HEK293 (cell line): ENCODE measurements at regions not wholly inside any gene's neighbourhood (a gene's known extent, or its start where the extent isn't known, plus 50 kb on each side); places are given as distances from the start of the nearest gene placed in this dataset.

Experiments used
- CTCF ChIA-PET: fragments of 350-600 bp; formaldehyde crosslinking; extraction: SDS; loops from one replicate; lab custom pipeline; 2021; ENCODE audit warnings: antibody characterized with exemption; lab: Yijun Ruan, JAX
- POLR2A ChIA-PET: fragments of 300-600 bp; formaldehyde crosslinking; extraction: SDS; loops from one replicate; lab custom pipeline; 2020; ENCODE audit warnings: antibody characterized with exemption, inconsistent platforms; lab: Yijun Ruan, JAX
- H3K27ac ChIP-seq: fragments of 200-500 bp; sonication (Bioruptor generic); 2 replicates; pipeline ENCODE4 v1.5.1; 2014; ENCODE audit warnings: low read depth, low read length, control low read depth, inconsistent platforms; ENCODE audit errors: extremely low read depth
- H3K36me3 ChIP-seq, 2 experiments: fragments of 200-500 bp in 1 of 2; sonication (Bioruptor generic) in 1 of 2; 1 replicate in 1 of 2; 2 replicates in 1 of 2; pipeline ENCODE4 v1.5.1; 2014 to 2017; ENCODE audit warnings: inconsistent platforms in 2 of 2, low read length in 2 of 2; ENCODE audit not compliant: control insufficient read depth in 2 of 2, insufficient read depth in 1 of 2
- H3K4me1 ChIP-seq: fragments of 200-500 bp; sonication (Bioruptor generic); 2 replicates; pipeline ENCODE4 v1.5.1; 2014; ENCODE audit warnings: mild to moderate bottlenecking, low read length, inconsistent platforms; ENCODE audit not compliant: control insufficient read depth, insufficient read depth
- H3K4me3 ChIP-seq: 2 replicates; pipeline ENCODE4 v1.5.1; 2011; ENCODE audit warnings: low read depth, mild to moderate bottlenecking, control low read depth, low read length, moderate library complexity
- H3K9me3 ChIP-seq: fragments of 200-500 bp; sonication (Bioruptor generic); 2 replicates; pipeline ENCODE4 v1.5.1; 2014; ENCODE audit warnings: low read depth, low read length, inconsistent platforms; ENCODE audit not compliant: control insufficient read depth, insufficient read depth
- BCL11B ChIP-seq: fragments of 450-650 bp; formaldehyde crosslinking; IDR thresholded peaks from 2 replicates; pipeline ENCODE4 v1.5.1; 2016; ENCODE audit warnings: low read depth, missing biosample characterization, missing genetic modification characterization
- KLF1 ChIP-seq: fragments of 450-650 bp; formaldehyde crosslinking; IDR thresholded peaks from 2 replicates; pipeline ENCODE4 v1.5.1; 2016; ENCODE audit warnings: missing biosample characterization, missing genetic modification characterization
- KLF8 ChIP-seq: fragments of 450-650 bp; formaldehyde crosslinking; IDR thresholded peaks from 2 replicates; pipeline ENCODE4 v1.5.1; 2016; ENCODE audit warnings: missing biosample characterization, missing genetic modification characterization
- MEIS1 ChIP-seq: sonication (generic); formaldehyde crosslinking; IDR thresholded peaks from 2 replicates; pipeline ENCODE4 v1.8.1; 2022; ENCODE audit warnings: missing genetic modification reagents, mild to moderate bottlenecking, borderline replicate concordance
- SALL2 ChIP-seq: fragments of 450-650 bp; formaldehyde crosslinking; IDR thresholded peaks from 2 replicates; pipeline ENCODE4 v1.5.0; 2017; ENCODE audit warnings: missing biosample characterization, mild to moderate bottlenecking, missing genetic modification characterization, borderline replicate concordance
- ZBTB11 ChIP-seq: fragments of 450-650 bp; formaldehyde crosslinking; conservative IDR thresholded peaks from 2 replicates; pipeline ENCODE4 v1.5.1; 2016; ENCODE audit warnings: low read depth, missing biosample characterization, missing genetic modification characterization
- ZBTB49 ChIP-seq: fragments of 450-650 bp; formaldehyde crosslinking; IDR thresholded peaks from 2 replicates; pipeline ENCODE4 v1.5.1; 2016; ENCODE audit warnings: missing biosample characterization, missing genetic modification characterization, low read depth
- ZFP3 ChIP-seq: fragments of 450-650 bp; formaldehyde crosslinking; IDR thresholded peaks from 2 replicates; pipeline ENCODE4 v1.5.1; 2016; ENCODE audit warnings: low read depth, missing biosample characterization, missing genetic modification characterization
- ZFP41 ChIP-seq: fragments of 450-650 bp; formaldehyde crosslinking; IDR thresholded peaks from 2 replicates; pipeline ENCODE4 v1.5.1; 2016; ENCODE audit warnings: missing biosample characterization, missing genetic modification characterization, borderline replicate concordance
- ZNF114 ChIP-seq: fragments of 450-650 bp; formaldehyde crosslinking; IDR thresholded peaks from 2 replicates; pipeline ENCODE4 v1.5.0; 2017; ENCODE audit warnings: missing biosample characterization, missing genetic modification characterization
- ZNF132 ChIP-seq: fragments of 450-650 bp; formaldehyde crosslinking; IDR thresholded peaks from 2 replicates; pipeline ENCODE4 v1.5.1; 2017; ENCODE audit warnings: missing biosample characterization, missing genetic modification characterization, borderline replicate concordance
- ZNF133 ChIP-seq: fragments of 450-650 bp; formaldehyde crosslinking; IDR thresholded peaks from 2 replicates; pipeline ENCODE4 v1.5.1; 2016; ENCODE audit warnings: missing biosample characterization, missing genetic modification characterization
- ZNF184 ChIP-seq: fragments of 450-650 bp; IDR thresholded peaks from 2 replicates; pipeline ENCODE4 v1.5.1; 2018; ENCODE audit warnings: missing biosample characterization, mild to moderate bottlenecking, missing genetic modification characterization
- ZNF311 ChIP-seq: fragments of 450-650 bp; formaldehyde crosslinking; IDR thresholded peaks from 2 replicates; pipeline ENCODE4 v1.5.1; 2017; ENCODE audit warnings: missing biosample characterization, missing genetic modification characterization, borderline replicate concordance
- ZNF513 ChIP-seq: fragments of 450-650 bp; IDR thresholded peaks from 2 replicates; pipeline ENCODE4 v1.5.1; 2018; ENCODE audit warnings: missing biosample characterization, missing genetic modification characterization
- ZNF514 ChIP-seq: fragments of 450-650 bp; formaldehyde crosslinking; IDR thresholded peaks from 2 replicates; pipeline ENCODE4 v1.5.1; 2016; ENCODE audit warnings: missing biosample characterization, missing genetic modification characterization
- ZNF530 ChIP-seq: fragments of 450-650 bp; formaldehyde crosslinking; IDR thresholded peaks from 2 replicates; pipeline ENCODE4 v1.5.1; 2016; ENCODE audit warnings: low read depth, missing biosample characterization, missing genetic modification characterization
- ZNF560 ChIP-seq: fragments of 450-650 bp; formaldehyde crosslinking; IDR thresholded peaks from 2 replicates; pipeline ENCODE4 v1.5.1; 2017; ENCODE audit warnings: missing biosample characterization, missing genetic modification characterization, borderline replicate concordance
- ZNF610 ChIP-seq: fragments of 450-650 bp; formaldehyde crosslinking; IDR thresholded peaks from 2 replicates; pipeline ENCODE4 v1.5.1; 2016; ENCODE audit warnings: missing biosample characterization, missing genetic modification characterization, borderline replicate concordance
- ZNF626 ChIP-seq: fragments of 450-650 bp; sonication (Bioruptor Pico); formaldehyde crosslinking; IDR thresholded peaks from 2 replicates; pipeline ENCODE4 v1.5.1; 2018; ENCODE audit warnings: missing biosample characterization, missing genetic modification characterization, inconsistent platforms
- TF ChIP-seq, protein P1 (sequence below): fragments of 450-650 bp; formaldehyde crosslinking; IDR thresholded peaks from 2 replicates; pipeline ENCODE4 v1.5.1; 2016; ENCODE audit warnings: missing biosample characterization, missing genetic modification characterization
- TF ChIP-seq, protein P2 (sequence below): fragments of 450-650 bp; formaldehyde crosslinking; IDR thresholded peaks from 2 replicates; pipeline ENCODE4 v1.5.1; 2016; ENCODE audit warnings: missing biosample characterization, missing genetic modification characterization

DNA sequence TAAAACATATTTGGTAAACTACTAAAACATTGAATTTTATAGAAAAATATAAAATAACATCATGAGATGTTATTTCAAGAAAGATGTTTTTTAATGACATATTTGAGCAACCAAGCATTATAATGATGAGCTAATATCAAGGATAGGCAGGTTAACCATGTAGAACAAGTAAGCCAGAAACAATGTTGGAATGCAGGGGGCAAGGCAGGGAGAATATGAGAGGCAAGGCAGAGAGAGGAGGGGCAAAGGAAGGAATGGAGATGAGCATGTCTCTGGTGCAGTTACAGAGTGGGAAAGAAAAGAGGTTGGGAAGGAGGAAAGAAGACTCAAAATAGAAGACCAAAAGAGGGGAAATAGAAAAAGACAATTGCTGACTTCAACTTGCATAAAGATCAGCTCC is 390.4 kb downstream of the MCTP2 start:
- ChIA-PET POLR2A (no interaction called here), CTCF (interaction anchor here (0.6 to 0.7 kb wide), 2 partner anchors 48 to 75 kb away, joined by 3 read pairs; no protein-coding TSS in a partner anchor)
- Histone ChIP-seq H3K4me3 (no peak overlapping the region), H3K9me3 (no peaks in the 10 kb centered on the region)
- TF ChIP-seq ZNF114 (no peak), ZNF610 (tag by site-specific recombination) (no peak), ZNF311 (tag by site-specific recombination) (no peak), MEIS1 (no peak), ZBTB49 (no peak)
- TF ChIP-seq, protein P1, sequence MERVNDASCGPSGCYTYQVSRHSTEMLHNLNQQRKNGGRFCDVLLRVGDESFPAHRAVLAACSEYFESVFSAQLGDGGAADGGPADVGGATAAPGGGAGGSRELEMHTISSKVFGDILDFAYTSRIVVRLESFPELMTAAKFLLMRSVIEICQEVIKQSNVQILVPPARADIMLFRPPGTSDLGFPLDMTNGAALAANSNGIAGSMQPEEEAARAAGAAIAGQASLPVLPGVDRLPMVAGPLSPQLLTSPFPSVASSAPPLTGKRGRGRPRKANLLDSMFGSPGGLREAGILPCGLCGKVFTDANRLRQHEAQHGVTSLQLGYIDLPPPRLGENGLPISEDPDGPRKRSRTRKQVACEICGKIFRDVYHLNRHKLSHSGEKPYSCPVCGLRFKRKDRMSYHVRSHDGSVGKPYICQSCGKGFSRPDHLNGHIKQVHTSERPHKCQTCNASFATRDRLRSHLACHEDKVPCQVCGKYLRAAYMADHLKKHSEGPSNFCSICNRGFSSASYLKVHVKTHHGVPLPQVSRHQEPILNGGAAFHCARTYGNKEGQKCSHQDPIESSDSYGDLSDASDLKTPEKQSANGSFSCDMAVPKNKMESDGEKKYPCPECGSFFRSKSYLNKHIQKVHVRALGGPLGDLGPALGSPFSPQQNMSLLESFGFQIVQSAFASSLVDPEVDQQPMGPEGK, result no peak
- TF ChIP-seq, all 188 proteins: peak for 0
- H3K27ac ChIP-seq, result no peak overlapping the region
- H3K36me3 ChIP-seq, result no peaks in the 10 kb centered on the region
- H3K4me1 ChIP-seq, result no peaks in the 10 kb centered on the region

DNA sequence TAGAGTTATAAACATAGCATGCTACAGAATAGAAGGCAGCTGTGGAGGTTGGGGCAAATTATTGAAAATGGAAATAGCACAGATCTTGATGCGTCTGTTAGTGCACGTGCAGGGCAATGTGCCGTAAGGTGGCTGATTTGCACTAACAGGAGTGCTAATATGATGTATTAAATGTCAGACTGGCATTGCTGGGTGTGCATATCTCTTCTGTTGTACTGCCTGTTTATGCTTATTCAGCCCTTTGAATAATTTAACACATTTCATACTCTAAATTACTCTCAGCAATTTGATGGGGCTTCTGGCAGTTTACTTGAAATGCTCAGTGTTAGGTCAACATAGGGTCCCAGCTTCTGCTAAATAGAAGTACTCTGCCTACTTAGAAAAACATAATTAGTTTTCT is 395.6 kb downstream of the MCTP2 start:
- H3K4me1 ChIP-seq, result no peaks in the 10 kb centered on the region
- ChIA-PET POLR2A (interaction anchor here (1.1 kb wide), 1 partner anchor 20 kb away, joined by 3 read pairs; no protein-coding TSS in a partner anchor), CTCF (no interaction called here)
- H3K27ac ChIP-seq, result no peak overlapping the region
- no peaks in the 10 kb centered on the region for H3K36me3 ChIP-seq
- no peak overlapping the region for H3K4me3 ChIP-seq
- H3K9me3 ChIP-seq, result no peaks in the 10 kb centered on the region
- TF ChIP-seq, protein P2, sequence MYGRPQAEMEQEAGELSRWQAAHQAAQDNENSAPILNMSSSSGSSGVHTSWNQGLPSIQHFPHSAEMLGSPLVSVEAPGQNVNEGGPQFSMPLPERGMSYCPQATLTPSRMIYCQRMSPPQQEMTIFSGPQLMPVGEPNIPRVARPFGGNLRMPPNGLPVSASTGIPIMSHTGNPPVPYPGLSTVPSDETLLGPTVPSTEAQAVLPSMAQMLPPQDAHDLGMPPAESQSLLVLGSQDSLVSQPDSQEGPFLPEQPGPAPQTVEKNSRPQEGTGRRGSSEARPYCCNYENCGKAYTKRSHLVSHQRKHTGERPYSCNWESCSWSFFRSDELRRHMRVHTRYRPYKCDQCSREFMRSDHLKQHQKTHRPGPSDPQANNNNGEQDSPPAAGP, result no peak
- TF ChIP-seq ZNF514 (tag by site-specific recombination) (no peak), ZNF530 (no peak), BCL11B (tag by site-specific recombination) (no peak), SALL2 (tag by site-specific recombination) (no peak), ZNF132 (tag by site-specific recombination) (no peak), ZFP3 (tag by site-specific recombination) (no peak), KLF8 (no peak), ZFP41 (tag by site-specific recombination) (no peak), KLF1 (tag by site-specific recombination) (no peak), ZNF560 (tag by site-specific recombination) (no peak), ZNF184 (no peak), ZBTB11 (tag by site-specific recombination) (no peak), ZNF513 (no peak), ZNF626 (tag by site-specific recombination) (no peak), ZNF133 (tag by site-specific recombination) (no peak)
- TF ChIP-seq, all 188 proteins: peak for 0
